NCI-H2107 treated with DMSO at 0.1 percent for 48 hours (cell line): ENCODE measurements at regions not wholly inside any gene's neighbourhood (a gene's known extent, or its start where the extent isn't known, plus 50 kb on each side); places are given as distances from the start of the nearest gene placed in this dataset.
"Not testable (repeated sequence)": the region's sequence is repeated elsewhere in the genome, so short reads cannot be mapped to it uniquely, and the experiment has no call there.

Source experiments
- DNase-seq: peaks from one replicate; lab custom pipeline; 2025; ENCODE audit not compliant: unreplicated experiment; lab: John Stamatoyannopoulos, UW

GRCh38 chr2:147433822-147434221, 411.0 kb upstream of the ACVR2A start:
- DNase-seq = no peak

- peak; percentile 51 for DNase-seq
These were observed 414.4 kb upstream of the ACVR2A start for GRCh38 chr2:147430408-147430807.

GRCh38 chr2:147428120-147428747, 416.6 kb upstream of the ACVR2A start:
- no peak for DNase-seq

DNA sequence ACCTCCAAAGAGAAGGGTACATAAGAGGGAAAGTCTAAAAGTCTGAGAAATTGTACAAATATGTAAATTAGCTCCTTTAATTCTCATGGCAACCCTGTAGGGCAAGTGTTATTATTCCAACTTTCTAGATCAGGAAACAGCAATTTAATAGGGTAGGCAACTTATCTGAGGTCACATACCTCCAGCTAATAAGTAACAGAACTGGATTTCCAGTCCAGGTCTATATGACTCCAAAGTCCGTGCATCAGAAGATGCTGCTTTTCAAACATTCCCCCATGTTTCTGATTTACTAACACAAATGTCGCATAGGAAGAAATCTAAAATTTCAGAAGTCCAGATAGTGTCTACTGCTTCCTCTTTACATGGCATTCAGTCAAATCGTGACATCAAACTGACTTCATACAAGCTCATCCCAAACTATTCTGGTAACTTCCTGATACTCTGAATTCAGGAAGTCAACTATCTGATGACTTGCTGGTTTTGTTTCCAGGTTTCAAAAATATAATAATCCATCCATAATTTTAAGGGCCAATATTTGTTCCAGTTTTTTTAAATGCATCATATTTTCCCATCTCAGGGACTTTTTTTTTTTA, 419.3 kb upstream of the ACVR2A start:
- DNase-seq = no peak

DNA sequence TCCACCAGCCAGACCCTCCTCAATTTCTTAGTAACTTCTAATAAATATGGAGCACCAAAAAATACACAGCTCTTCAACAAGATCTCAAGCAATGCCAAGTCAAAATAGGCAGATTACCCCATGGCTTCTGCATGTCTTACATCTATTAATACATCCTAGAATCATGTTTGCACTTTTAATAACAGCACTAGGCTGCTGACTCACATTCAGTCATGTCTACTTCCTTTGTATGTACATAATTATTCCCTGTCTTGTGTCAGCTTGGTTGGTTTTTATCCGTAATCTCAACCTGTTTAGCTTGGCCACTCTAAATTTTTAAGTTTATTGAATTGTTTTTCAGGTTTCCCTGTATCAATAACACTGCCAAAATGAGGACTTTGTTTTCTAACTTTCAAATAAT, 420.1 kb upstream of the ACVR2A start:
- DNase-seq = no peak

- no peak for DNase-seq
These were observed 423.7 kb upstream of the ACVR2A start for GRCh38 chr2:147420947-147421675.

DNA sequence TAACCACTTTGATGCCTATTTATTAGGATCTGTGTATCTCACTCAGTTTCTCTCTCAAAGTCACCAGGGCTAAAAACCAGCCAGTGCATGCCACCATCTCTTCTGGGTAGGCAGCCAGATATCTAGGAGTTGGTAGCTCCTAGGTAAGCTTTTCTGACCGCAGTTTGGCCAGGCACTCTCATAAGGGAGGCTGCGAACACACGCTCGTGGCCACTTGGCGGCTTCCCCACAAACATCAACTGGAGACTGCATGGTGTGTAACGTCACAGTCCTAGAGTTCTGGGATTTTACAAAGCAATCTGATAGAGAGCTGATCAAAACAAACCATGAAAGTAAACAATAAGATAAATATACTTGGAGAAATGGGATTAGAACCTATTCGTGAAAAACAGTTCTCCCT, 424.3 kb upstream of the ACVR2A start:
- no peak for DNase-seq

DNA sequence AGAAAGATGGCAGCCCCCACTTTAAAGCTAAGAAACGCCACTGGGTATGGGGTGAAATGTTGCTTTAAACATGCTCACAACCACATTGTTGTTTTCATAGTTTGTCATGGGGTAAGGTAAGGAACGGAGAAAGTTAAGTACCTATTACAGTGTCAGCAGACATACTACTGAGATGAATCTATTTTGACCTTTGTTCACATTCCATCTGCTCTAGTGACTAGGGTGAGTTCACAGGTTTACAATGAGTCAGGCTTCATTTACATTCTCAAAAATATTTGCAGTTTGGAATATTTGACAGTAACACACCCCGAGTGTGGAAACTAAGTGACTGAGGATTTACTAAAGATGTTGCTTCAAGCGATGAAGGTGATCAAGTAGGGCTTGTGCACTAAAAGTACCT, 428.7 kb upstream of the ACVR2A start:
- DNase-seq = no peak

GRCh38 chr2:147414656-147415055, 430.2 kb upstream of the ACVR2A start:
- not testable (repeated sequence) for DNase-seq

- DNase-seq = no peak
These were observed 436.5 kb upstream of the ACVR2A start for GRCh38 chr2:147408357-147408756.

DNA sequence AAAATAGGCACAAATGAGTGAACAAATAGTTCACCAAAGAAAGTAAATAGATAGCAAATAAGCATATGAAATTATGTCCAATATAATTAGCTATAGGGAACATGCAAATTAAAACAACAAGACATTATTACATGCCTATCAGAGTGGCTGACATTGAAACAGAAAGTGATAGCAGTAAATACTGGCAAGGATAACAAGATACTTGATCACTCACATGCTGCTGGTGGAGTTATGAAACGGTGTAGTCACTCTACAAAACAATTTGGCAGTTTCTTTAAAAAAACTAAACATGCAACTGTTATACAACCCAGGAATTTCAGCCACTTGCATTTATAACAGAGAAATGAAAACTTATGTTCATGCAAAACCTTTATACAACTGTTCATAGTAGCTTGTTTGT, 439.2 kb upstream of the ACVR2A start:
- no peak for DNase-seq

DNA sequence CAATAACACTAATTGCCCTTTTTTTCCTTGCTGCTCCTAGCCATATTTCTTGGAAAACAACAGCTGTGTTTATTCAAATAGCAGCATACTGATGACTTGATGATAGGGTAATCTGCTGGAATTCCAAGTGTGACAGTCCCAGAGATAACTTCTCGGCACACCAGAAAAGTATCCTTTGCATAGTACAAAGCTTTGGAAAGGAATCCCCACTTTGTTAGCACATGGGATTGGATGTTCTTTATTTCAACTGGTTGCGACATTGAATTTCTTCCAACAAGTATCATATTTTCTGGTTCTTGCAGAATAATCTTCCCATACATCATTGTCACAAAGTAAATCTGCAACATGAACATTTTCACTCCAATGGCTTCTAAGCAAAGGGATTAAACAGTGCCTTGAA, 445.8 kb upstream of the ACVR2A start:
- DNase-seq = no peak

- DNase-seq = no peak
These were observed 446.5 kb upstream of the ACVR2A start for GRCh38 chr2:147398301-147398700.

DNA sequence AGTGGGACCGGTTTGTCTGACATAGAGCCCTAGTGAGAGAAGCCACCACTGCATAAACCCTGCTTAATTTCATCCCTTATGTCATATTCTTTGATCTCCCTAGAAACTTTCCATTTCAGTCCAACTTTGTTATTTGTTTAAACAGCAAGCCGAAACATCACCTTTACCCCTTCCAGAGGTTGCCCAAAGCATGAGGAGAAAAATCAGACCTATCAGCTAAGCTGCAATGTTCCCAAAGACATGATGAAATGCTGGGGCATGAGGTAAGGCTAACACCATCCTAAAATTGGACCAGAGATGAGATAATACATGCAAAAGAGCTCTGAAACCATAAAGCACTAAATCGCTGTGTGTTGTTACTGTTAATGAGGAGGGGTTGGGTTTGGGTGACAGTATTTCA, 447.9 kb upstream of the ACVR2A start:
- no peak for DNase-seq

- no peak for DNase-seq
These were observed 450.5 kb upstream of the ACVR2A start for GRCh38 chr2:147394179-147394790.

DNA sequence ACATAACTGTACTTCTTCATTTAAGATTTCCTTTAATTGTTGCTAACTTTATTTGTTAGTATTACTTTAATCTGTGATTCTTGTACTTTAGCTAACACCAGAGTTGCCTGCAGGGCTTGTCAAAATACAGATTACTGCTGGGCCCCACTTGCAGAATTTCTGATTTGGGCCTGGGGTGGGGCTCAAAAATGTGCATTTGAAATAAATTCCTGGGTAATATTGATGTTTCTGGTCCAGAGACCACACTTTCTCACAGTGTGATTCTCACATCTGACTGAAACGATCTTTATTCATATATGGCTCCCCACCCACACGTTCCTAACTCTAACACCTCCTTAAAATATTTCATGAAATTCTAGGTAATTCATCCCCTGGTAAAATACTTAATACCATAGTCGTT, 452.6 kb upstream of the ACVR2A start:
- DNase-seq = no peak

DNA sequence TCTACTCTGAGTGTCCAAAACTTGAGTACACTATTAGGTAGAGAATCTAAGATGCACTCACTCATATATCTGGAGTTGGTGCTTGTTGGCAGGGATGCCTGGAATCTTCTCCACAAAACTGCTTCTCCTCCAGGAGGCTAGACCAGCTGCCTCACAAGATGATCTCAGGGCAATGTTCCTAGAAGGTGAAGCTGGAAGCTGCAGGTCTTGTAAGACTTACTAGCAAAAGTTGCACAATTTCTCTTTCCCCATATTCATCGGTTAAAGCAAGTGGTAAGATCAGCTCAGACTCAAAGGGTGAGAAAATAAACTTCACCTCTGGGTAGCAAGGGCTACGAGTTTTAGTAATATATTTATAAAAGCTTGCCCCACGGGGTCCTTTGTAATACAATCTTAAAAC, 454.4 kb upstream of the ACVR2A start:
- DNase-seq = no peak

- no peak for DNase-seq
These were observed 455.6 kb upstream of the ACVR2A start for GRCh38 chr2:147389218-147389617.

GRCh38 chr2:147388217-147388616, 456.6 kb upstream of the ACVR2A start:
- no peak for DNase-seq

DNA sequence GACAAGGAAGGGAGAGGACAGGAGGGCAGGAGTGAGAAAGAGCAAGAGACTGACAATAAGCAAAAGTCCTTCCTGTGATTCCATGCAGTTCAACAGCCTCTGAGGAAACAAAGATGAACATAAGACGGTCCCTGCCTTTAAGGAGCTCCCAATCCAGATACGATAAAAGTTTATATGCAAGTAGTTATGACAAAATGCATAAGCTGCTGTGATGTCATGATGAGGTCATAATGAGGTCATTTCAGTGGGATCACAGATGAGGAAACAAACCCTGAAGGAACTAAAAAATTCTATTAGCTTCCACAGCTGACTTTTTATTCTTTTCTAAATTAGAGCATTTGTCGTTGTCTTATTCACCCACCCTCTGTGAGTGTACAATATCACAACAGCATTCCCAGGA, 458.5 kb upstream of the ACVR2A start:
- DNase-seq = no peak

DNA sequence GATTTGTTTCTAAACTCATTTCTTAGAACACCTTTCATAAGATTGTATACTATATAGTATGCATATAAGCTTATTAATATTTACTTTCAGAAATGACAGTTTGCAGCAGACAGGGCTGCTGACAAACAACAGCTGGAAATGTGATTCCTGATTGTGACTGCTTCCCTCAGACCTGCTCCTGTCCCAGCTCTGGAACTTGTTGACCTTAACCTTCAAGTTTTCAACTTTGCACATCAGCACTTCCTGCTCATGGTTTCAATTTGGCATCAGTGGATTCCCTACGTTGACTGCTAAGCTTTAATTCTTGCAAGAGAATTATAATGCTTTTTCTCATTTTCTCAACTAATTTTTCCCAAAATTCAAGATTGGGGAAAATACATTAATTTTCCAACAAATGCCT, 459.2 kb upstream of the ACVR2A start:
- no peak for DNase-seq

DNA sequence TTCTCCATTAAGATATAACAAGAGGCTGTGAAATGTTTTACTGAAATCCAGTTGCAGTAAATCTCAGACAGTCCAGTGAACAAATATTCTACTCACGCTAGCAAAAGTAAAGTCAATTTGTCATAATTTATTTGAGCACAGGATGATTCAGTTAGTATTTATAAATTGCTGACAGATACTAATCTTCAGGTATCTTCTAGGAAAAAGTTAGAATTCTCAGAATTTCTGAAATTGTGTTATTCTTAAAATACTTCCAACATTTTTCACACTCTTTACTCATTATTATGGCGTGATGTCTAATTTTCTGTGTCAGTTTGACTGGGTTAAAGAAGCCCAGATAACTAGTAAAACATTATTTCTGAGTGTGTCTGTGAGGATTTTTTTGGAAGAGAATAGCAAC, 460.2 kb upstream of the ACVR2A start:
- DNase-seq = no peak
